ENCODE measurements at regions not wholly inside any gene's neighbourhood (a gene's known extent, or its start where the extent isn't known, plus 50 kb on each side); places are given as distances from the start of the nearest gene placed in this dataset.
"Not testable (repeated sequence)": the region's sequence is repeated elsewhere in the genome, so short reads cannot be mapped to it uniquely, and the experiment has no call there.

- H3K4me1 Mint-ChIP-seq; H3K27me3 ChIP-seq (ENCODE audit: insufficient read depth); H3K79me2 ChIP-seq (replicated peaks; ENCODE audit: insufficient read depth); H3K36me3 ChIP-seq (ENCODE audit: insufficient read depth); H3K4me1 ChIP-seq (ENCODE audit: insufficient read depth); H2AFZ ChIP-seq; H3F3A ChIP-seq (replicated peaks; ENCODE audit: low read depth); H3K4me3 ChIP-seq; H4K20me1 ChIP-seq (replicated peaks; ENCODE audit: insufficient read depth); DNase-seq (ENCODE audit: low spot score); H3K27ac Mint-ChIP-seq; H3K4me2 ChIP-seq; H3K4me3 Mint-ChIP-seq; H3K27me3 Mint-ChIP-seq (ENCODE audit: insufficient read depth, low read depth, poor library complexity); H3K9me3 Mint-ChIP-seq; H3K36me3 Mint-ChIP-seq (ENCODE audit: low read depth); H3K27ac ChIP-seq (ENCODE audit: low read depth); H3K9me2 ChIP-seq (ENCODE audit: insufficient read depth): not testable (repeated sequence)
- ATAC-seq: peak; percentile 78
These were observed 3681.5 kb upstream of the TPTE start for GRCh38 chr21:6839867-6840266.

All from GM23338 (cell line).